ENCODE measurements at regions not wholly inside any gene's neighbourhood (a gene's known extent, or its start where the extent isn't known, plus 50 kb on each side); places are given as distances from the start of the nearest gene placed in this dataset.

- Histone ChIP-seq H2BK20ac (ENCODE audit: low read depth, low read length) (no peak overlapping the region), H3K79me1 (ENCODE audit: low read depth in 1 of 2, low read length in 2 of 2) (no peaks in the 10 kb centered on the region), H3K9me3 (ENCODE audit: control insufficient read depth, insufficient read depth, low read length) (no peaks in the 10 kb centered on the region), H3K4me1 (ENCODE audit: control insufficient read depth, insufficient read depth, low read length) (peaks cover 5% of the 10 kb centered on the region; the same call in 1 of the 2 replicates), H3K9ac (ENCODE audit: low read depth, low read length) (no peak overlapping the region), H3K56ac (ENCODE audit: extremely low read depth, insufficient read depth, low read length) (no peak overlapping the region), H2AK9ac (replicated peaks; ENCODE audit: low read depth, low read length, poor library complexity) (peak overlapping the region; percentile 71), H3K4me3 (ENCODE audit: insufficient read depth, low read depth, low read length) (no peak overlapping the region), H2AK5ac (ENCODE audit: low read depth, low read length) (no peak overlapping the region), H3K27me3 (ENCODE audit: control insufficient read depth, insufficient read depth, low read length) (no peaks in the 10 kb centered on the region), H3K18ac (ENCODE audit: low read depth, low read length) (no peak overlapping the region), H4K20me1 (ENCODE audit: insufficient read depth, low read length) (no peaks in the 10 kb centered on the region), H3K36me3 (ENCODE audit: control insufficient read depth, insufficient read depth, low read length) (no peaks in the 10 kb centered on the region), H3K4me2 (ENCODE audit: low read depth, low read length) (no peak overlapping the region), H2AFZ (replicated peaks; ENCODE audit: low read length, poor library complexity) (no peak overlapping the region), H3K4ac (ENCODE audit: low read depth, low read length) (no peak overlapping the region), H3K23ac (ENCODE audit: low read depth, low read length) (no peak overlapping the region), H2BK5ac (ENCODE audit: low read depth, low read length, poor library complexity, severe bottlenecking) (no peak overlapping the region), H3K27ac (ENCODE audit: insufficient read depth, low read length) (no peak overlapping the region), H3K9me1 (ENCODE audit: insufficient read depth, low read length) (no peaks in the 10 kb centered on the region), H4K5ac (ENCODE audit: low read depth, low read length) (no peak overlapping the region), H2BK120ac (ENCODE audit: low read depth, low read length) (no peak overlapping the region), H4K8ac (ENCODE audit: low read depth in 2 of 2, low read length in 2 of 2) (no peak overlapping the region), H2BK15ac (ENCODE audit: low read depth, low read length) (no peak overlapping the region), H4K91ac (ENCODE audit: insufficient read depth, low read depth, low read length) (no peak overlapping the region), H3K14ac (replicated peaks; ENCODE audit: low read depth, low read length) (no peak overlapping the region)
- POLR2A ChIA-PET (ENCODE audit: unreplicated experiment): no interaction called here
- in situ Hi-C loops (cut with MboI; ENCODE audit: low sequenced_read_pairs) (no loop called here), dilution Hi-C loops (cut with HindIII; ENCODE audit: low sequenced_read_pairs, unreplicated experiment) (no loop called here), intact Hi-C loops (cut with micrococcal nuclease) (no loop called here)
- CTCF ChIA-PET: no interaction called here
- ATAC-seq (ENCODE audit: low read depth) (peak; percentile 24; the same call in 1 of the 2 replicates), DNase-seq (peak; percentile 19)
- 40% methylated on average over 2 of the region's 14 CpGs; no CpG with 5 or more reads in 1 of the 2 experiments for WGBS, 2 experiments (ENCODE audit: extremely low coverage in 2 of 2, insufficient read length in 1 of 2)
- TF ChIP-seq SMC3 (IDR thresholded peaks at IDR 0.05; ENCODE audit: low read depth, low read length): no peak
- peak; percentile 56; the same call in 1 of the 2 replicates for TF ChIP-seq RFX5 (IDR thresholded peaks at IDR 0.05; ENCODE audit: low read depth, low read length)
- no TSS peak for BruUV-seq (replicated peaks)
These were observed 77.3 kb upstream of the UBAC2 start for GRCh38 chr13:99123101-99124045.
